ENCODE measurements at regions not wholly inside any gene's neighbourhood (a gene's known extent, or its start where the extent isn't known, plus 50 kb on each side); places are given as distances from the start of the nearest gene placed in this dataset.

DNA sequence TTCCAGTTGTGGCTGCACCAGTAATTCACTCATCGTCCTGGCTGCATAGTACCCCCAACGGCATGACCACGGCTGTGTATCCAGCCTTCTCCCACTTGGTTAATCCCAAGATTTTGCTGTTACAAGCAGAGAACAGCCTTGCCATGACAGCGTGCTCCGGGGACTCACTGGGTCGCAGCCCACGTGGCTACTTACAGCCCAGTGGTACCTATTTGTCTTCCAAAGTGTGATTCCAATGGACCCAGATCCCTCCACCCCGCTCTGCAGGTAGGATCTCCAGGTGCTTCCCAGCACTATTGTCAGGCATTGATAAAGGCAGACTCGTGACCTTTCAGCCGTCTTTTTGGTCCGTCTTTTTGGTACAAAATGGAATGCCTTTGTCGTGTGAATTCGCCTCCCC is 119.0 kb upstream of the FGF3 start:
- H3K27me3 ChIP-seq (ENCODE audit: control insufficient read depth, insufficient read depth, low read length), result peaks cover 4% of the 10 kb centered on the region
- H3K27ac ChIP-seq (ENCODE audit: low read depth, low read length), result no peak overlapping the region
- H3K9ac ChIP-seq (ENCODE audit: low read length), result no peak overlapping the region
- no peaks in the 10 kb centered on the region for H3K36me3 ChIP-seq (ENCODE audit: control insufficient read depth, insufficient read depth, low read length)
- H3K4me3 ChIP-seq (ENCODE audit: low read length), result no peak overlapping the region
- H3K4me1 ChIP-seq (ENCODE audit: control insufficient read depth, insufficient read depth, low read length), result no peaks in the 10 kb centered on the region

DNA sequence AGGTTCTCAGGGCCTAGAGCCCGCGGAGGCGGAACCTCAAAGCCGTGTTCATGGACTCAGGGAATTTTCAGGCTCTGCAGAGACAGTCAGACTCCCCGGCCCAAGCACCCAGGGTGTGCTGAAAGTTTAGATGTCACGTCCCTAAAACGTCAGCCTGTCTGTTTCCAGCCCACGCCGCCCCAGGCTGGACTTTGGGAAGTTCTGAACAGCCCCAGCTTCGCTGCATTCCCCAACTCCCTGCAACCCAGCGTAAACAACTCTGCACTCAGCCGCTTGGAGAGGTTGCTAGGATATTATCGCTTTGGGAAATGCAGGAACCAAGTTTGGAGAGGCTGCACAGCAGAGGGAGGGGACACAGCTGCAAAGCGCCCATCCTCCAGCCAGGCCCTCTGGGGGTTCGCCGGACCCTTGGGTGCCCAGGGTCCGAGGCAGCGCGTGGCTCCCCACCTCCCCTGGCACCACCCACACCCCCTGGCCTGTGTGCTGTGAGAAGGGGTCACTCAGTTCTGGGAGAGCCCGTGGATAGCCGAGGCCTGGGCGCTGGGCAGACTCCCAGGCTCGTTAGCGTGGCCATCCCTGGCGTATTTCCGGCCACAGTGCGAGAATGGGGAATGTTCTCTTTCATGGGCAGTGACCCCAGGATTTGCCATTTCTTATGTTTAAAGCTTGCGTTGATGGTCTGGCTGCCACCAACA is 120.5 kb upstream of the FGF3 start:
- H3K27me3 ChIP-seq (ENCODE audit: control insufficient read depth, insufficient read depth, low read length), result peaks cover 6% of the 10 kb centered on the region
- H3K27ac ChIP-seq (ENCODE audit: low read depth, low read length), result peak overlapping the region; percentile 15
- no peaks in the 10 kb centered on the region for H3K36me3 ChIP-seq (ENCODE audit: control insufficient read depth, insufficient read depth, low read length)
- H3K4me3 ChIP-seq (ENCODE audit: low read length), result no peak overlapping the region
- H3K4me1 ChIP-seq (ENCODE audit: control insufficient read depth, insufficient read depth, low read length), result no peaks in the 10 kb centered on the region
- no peak overlapping the region for H3K9ac ChIP-seq (ENCODE audit: low read length)

DNA sequence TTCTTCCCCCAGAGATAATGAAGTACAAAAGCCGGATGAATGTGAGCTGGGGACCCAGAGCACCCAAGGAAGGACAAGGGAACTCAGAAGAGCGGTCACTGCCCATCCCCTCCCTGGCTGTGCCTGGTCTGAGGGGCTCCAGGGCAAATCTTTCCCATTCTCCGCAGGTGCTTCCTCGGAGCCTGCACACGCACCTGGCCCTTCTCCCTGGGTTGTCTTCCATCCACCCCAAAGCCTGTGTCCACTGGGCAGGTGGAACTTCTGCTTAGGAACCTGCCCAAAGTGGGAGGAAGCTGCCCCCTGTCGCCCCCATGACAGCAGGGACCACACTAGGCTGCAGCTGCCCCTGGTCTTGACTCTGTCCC is 121.0 kb upstream of the FGF3 start:
- Histone ChIP-seq H3K36me3 (ENCODE audit: control insufficient read depth, insufficient read depth, low read length) (no peaks in the 10 kb centered on the region), H3K4me3 (ENCODE audit: low read length) (no peak overlapping the region), H3K4me1 (ENCODE audit: control insufficient read depth, insufficient read depth, low read length) (no peaks in the 10 kb centered on the region), H3K27ac (ENCODE audit: low read depth, low read length) (peak overlapping the region; percentile 15), H3K27me3 (ENCODE audit: control insufficient read depth, insufficient read depth, low read length) (peaks cover 6% of the 10 kb centered on the region), H3K9ac (ENCODE audit: low read length) (no peak overlapping the region)

DNA sequence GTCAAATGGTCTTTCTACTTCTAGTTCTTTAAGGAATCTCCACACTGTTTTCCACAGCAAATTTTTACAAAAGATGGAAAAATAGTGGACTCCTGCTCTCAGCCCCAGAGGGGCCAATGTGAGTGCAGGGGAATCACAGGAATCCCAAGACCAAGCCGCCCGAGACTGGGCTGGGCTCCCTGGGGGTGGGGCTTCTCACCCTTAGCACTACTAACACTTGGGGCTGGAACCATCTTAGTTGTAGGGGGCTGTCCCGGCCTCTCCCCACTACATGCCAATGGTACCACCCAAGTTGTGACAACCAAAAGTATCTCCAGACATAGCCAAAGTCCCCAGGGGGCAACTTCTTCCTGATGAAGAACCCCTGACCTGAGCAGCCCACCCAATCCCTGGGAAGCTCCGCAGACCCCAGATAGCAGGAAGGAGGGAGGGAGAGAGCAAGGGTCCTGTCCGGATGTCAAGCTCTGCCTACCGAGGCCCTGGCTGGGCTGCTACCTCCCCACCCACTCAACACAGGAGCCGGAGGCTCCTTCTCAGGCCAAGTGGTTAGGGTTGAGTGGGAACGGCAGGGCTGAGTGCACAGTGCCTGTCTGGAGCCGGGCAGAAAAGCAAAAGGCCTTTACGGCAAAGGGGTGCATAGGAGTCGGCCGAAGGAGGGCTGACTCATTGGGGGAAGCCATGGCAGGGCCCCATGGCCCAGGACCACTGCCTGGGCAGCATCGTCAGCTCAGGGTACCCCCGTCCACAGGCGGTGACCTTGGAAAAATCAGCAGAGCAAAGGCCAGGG is 122.5 kb upstream of the FGF3 start:
- H3K36me3 ChIP-seq (ENCODE audit: control insufficient read depth, insufficient read depth, low read length), result no peaks in the 10 kb centered on the region
- no peak overlapping the region for H3K27ac ChIP-seq (ENCODE audit: low read depth, low read length)
- no peak overlapping the region for H3K4me3 ChIP-seq (ENCODE audit: low read length)
- peaks cover 6% of the 10 kb centered on the region for H3K27me3 ChIP-seq (ENCODE audit: control insufficient read depth, insufficient read depth, low read length)
- no peaks in the 10 kb centered on the region for H3K4me1 ChIP-seq (ENCODE audit: control insufficient read depth, insufficient read depth, low read length)
- no peak overlapping the region for H3K9ac ChIP-seq (ENCODE audit: low read length)

DNA sequence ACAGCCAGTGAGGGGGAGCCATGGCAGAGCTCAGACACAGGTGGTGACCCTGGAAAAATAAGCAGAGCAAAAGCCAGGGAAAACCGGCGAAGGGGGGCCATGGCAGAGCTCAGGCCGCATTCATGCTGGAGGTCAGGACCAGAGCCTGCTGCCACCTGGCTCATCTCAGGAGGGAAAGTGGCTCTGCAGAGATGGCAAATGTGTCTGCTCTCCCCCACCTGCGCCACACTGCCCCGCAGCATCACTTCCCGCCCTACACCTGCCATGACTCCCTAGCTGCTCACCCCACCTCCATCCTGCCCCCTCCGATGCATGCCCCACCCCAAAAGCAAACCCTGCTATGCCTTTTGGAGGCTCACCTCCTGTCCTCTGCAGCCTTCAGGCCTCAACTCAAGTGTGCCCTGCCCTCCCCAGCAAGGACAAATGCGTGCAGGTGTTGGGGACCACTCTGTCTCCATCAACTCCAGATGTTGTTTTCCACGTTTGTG is 123.2 kb upstream of the FGF3 start:
- Histone ChIP-seq H3K27ac (ENCODE audit: low read depth, low read length) (no peak overlapping the region), H3K4me3 (ENCODE audit: low read length) (no peak overlapping the region), H3K36me3 (ENCODE audit: control insufficient read depth, insufficient read depth, low read length) (no peaks in the 10 kb centered on the region), H3K4me1 (ENCODE audit: control insufficient read depth, insufficient read depth, low read length) (no peaks in the 10 kb centered on the region), H3K27me3 (ENCODE audit: control insufficient read depth, insufficient read depth, low read length) (peaks cover 6% of the 10 kb centered on the region), H3K9ac (ENCODE audit: low read length) (no peak overlapping the region)

DNA sequence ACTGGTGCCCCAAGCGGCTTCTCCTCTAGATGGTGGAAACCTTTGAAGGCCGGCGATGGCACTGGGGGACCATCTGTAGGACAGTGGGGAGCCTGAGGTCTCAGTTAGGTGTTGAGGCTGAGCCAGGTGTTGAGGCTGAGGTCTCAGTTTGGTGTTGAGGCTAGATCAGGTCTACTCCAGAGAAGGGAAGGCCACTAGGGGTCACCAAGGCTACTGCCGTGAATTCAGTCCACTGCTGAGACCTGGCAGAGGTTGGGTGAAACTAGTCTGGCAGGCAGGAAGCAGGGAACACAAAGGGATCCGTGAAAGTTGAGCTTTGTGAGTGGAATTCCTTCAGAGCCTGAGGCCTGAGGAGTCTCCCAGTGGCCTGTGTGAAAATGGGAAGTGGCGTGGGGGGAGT is 123.8 kb upstream of the FGF3 start:
- no peak overlapping the region for H3K27ac ChIP-seq (ENCODE audit: low read depth, low read length)

DNA sequence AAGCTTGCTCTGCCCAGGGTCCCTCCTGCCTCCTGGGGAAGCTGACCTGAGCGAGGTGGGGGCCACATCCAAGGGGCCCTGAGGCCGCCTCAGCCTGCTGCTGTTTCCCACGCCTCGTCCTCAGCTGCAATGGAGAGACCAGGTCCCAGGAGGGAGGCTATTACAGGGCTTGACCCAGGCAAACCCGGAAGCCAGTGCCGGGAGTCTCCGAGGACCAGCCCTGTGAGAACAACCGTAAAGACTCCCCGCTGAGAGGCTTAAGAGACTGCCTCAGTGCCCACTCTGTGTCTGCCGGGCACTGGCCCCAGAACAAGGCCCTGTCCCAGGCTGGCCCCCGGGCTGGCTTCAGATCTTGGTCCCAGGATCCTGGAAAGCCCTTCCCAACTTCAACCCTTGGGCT is 124.3 kb upstream of the FGF3 start:
- Histone ChIP-seq H3K4me3 (ENCODE audit: low read length) (no peak overlapping the region), H3K4me1 (ENCODE audit: control insufficient read depth, insufficient read depth, low read length) (no peaks in the 10 kb centered on the region), H3K9ac (ENCODE audit: low read length) (no peak overlapping the region), H3K27me3 (ENCODE audit: control insufficient read depth, insufficient read depth, low read length) (peaks cover 6% of the 10 kb centered on the region), H3K36me3 (ENCODE audit: control insufficient read depth, insufficient read depth, low read length) (no peaks in the 10 kb centered on the region), H3K27ac (ENCODE audit: low read depth, low read length) (no peak overlapping the region)

More for the DNA sequence above, 123.8 kb upstream of the FGF3 start:
- H3K36me3 ChIP-seq (ENCODE audit: control insufficient read depth, insufficient read depth, low read length), result no peaks in the 10 kb centered on the region
- peaks cover 6% of the 10 kb centered on the region for H3K27me3 ChIP-seq (ENCODE audit: control insufficient read depth, insufficient read depth, low read length)
- no peaks in the 10 kb centered on the region for H3K4me1 ChIP-seq (ENCODE audit: control insufficient read depth, insufficient read depth, low read length)
- no peak overlapping the region for H3K4me3 ChIP-seq (ENCODE audit: low read length)
- no peak overlapping the region for H3K9ac ChIP-seq (ENCODE audit: low read length)

DNA sequence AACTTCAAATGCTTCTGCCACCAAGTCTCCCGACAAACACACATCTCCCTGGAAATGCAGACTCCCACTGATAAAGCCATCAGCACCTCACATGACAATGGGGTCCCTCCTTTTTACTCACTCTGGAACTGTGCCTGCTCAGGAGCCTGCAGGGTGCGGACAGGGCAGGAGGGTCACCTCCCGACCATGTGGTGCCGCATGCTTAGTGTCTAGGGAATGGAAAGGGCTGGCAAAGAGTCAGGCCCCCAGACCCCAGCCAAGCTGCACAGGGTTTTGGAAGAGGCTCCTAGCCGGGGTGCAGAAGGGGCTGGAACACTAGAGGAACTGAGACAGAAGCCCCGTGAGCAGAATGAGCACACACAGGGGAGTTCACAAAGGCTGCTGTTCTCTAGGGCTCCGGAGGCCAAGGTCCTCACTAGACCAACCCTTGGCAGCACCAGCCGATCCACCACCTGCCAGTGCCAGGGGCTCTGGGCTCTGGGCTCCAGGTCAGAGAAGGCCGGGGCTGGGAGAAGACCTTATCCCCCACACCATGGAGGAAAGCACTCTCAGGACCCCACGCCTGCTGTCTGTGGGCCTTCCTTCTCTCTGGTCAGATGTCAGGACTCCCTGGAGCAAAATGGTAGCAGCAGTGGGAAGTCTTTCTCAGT is 125.1 kb upstream of the FGF3 start:
- H3K4me3 ChIP-seq (ENCODE audit: low read length), result no peak overlapping the region

DNA sequence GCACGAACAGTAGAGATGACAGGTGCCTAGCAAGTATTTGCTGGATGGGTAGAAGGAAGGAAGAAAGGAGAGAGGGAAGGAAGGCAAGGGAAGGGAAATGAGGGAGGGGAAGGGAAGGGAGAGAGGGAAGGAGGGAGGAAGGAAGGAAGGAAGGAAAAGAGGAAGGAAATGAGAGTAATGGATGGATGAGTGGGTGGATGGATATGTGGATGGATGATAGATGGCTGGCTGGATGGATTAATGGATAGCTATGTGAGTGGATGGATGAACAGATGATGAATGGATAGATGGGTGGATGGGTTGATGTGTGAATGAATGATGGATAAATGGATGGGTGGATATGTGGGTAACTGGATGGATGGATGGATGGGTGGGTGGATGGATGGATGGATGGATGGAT is 125.9 kb upstream of the FGF3 start:
- H3K4me1 ChIP-seq (ENCODE audit: control insufficient read depth, insufficient read depth, low read length), result no peaks in the 10 kb centered on the region
- H3K36me3 ChIP-seq (ENCODE audit: control insufficient read depth, insufficient read depth, low read length), result no peaks in the 10 kb centered on the region
- no peak overlapping the region for H3K4me3 ChIP-seq (ENCODE audit: low read length)
- no peak overlapping the region for H3K27ac ChIP-seq (ENCODE audit: low read depth, low read length)
- peaks cover 6% of the 10 kb centered on the region for H3K27me3 ChIP-seq (ENCODE audit: control insufficient read depth, insufficient read depth, low read length)
- no peak overlapping the region for H3K9ac ChIP-seq (ENCODE audit: low read length)

More for the DNA sequence above, 125.1 kb upstream of the FGF3 start:
- Histone ChIP-seq H3K9ac (ENCODE audit: low read length) (no peak overlapping the region), H3K4me1 (ENCODE audit: control insufficient read depth, insufficient read depth, low read length) (no peaks in the 10 kb centered on the region), H3K27me3 (ENCODE audit: control insufficient read depth, insufficient read depth, low read length) (peaks cover 6% of the 10 kb centered on the region), H3K36me3 (ENCODE audit: control insufficient read depth, insufficient read depth, low read length) (no peaks in the 10 kb centered on the region), H3K27ac (ENCODE audit: low read depth, low read length) (no peak overlapping the region)

DNA sequence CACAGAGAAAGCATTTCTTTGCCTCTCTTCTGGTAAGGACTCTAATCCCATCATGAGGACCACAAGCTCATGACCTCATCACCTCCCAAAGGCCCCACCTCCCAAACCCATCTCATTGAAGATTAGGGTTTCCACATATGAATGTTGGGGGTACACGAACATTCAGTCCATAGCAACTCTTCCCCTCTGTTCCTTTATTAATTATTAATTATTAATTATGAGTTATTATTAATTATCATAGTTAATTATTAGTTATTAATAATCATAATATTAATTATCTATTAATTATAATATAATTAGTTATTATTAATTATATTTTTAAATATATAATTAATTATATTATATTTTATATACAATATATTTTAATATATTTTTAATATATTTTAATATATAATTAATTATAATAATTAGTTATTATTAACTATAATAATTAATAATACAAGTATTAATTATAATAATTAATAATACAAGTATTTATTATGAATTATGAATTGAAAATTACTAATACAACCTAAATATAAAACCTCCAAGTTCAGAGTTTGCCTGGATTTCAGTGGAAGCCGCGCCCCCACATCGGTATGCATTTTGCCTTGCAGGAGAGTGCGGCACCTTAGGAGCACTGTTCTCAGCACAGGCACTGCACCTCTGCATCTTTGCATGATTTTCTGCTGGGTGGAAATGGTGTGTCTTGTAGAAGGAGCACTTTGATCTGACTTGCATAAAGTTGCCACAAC is 128.0 kb upstream of the FGF3 start:
- Histone ChIP-seq H3K27ac (ENCODE audit: low read depth, low read length) (no peak overlapping the region), H3K9ac (ENCODE audit: low read length) (no peak overlapping the region), H3K27me3 (ENCODE audit: control insufficient read depth, insufficient read depth, low read length) (peaks cover 2% of the 10 kb centered on the region), H3K36me3 (ENCODE audit: control insufficient read depth, insufficient read depth, low read length) (no peaks in the 10 kb centered on the region), H3K4me3 (ENCODE audit: low read length) (no peak overlapping the region), H3K4me1 (ENCODE audit: control insufficient read depth, insufficient read depth, low read length) (no peaks in the 10 kb centered on the region)

DNA sequence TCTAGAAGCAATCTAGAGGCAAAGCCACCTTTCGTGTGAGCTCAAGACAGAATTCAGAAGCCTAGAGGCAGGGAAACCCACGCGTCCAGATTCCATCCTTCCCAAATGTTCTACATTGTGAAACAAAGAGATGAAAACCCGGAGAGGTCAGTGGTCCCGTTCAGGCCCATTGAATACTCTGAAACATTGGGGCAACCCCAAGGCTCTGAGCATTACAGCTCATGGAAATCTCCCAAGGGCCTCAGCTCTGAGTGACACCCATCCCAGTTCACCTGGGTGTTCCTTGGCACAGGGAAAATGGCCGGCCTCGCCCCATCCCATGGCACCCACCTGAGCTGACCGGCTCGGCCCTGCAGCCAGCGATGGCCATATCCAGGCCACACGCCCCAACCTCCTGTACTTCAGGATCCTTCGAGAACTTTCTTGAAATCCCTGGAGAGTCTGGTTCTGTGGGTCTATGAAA is 128.6 kb upstream of the FGF3 start:
- no peak overlapping the region for H3K4me3 ChIP-seq (ENCODE audit: low read length)
- H3K36me3 ChIP-seq (ENCODE audit: control insufficient read depth, insufficient read depth, low read length), result no peaks in the 10 kb centered on the region
- no peaks in the 10 kb centered on the region for H3K4me1 ChIP-seq (ENCODE audit: control insufficient read depth, insufficient read depth, low read length)
- peaks cover 2% of the 10 kb centered on the region for H3K27me3 ChIP-seq (ENCODE audit: control insufficient read depth, insufficient read depth, low read length)
- H3K27ac ChIP-seq (ENCODE audit: low read depth, low read length), result no peak overlapping the region
- no peak overlapping the region for H3K9ac ChIP-seq (ENCODE audit: low read length)

Measured in rectal smooth muscle tissue (tissue), 1 donor.